ENCODE measurements at regions not wholly inside any gene's neighbourhood (a gene's known extent, or its start where the extent isn't known, plus 50 kb on each side); places are given as distances from the start of the nearest gene placed in this dataset.

DNA sequence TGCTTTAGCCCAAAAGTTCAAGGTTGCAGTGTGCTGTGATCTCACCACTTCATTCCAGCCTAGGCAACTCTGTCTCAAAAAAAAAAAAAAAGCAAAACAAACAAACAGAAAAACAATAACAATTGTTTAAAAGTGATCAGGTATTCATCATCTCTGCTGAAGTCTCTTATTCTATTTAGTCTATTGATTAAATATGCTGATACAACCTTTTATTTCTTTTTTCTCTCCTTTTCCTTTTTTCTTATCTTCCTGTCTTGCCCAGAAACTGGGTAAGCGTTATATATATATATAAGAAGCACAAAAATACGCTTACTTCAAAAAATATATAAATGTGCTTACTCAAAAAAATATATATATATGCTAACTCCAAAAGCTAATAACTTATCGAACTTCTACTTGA is 213.8 kb upstream of the EEA1 start:
- TF ChIP-seq, protein P1, sequence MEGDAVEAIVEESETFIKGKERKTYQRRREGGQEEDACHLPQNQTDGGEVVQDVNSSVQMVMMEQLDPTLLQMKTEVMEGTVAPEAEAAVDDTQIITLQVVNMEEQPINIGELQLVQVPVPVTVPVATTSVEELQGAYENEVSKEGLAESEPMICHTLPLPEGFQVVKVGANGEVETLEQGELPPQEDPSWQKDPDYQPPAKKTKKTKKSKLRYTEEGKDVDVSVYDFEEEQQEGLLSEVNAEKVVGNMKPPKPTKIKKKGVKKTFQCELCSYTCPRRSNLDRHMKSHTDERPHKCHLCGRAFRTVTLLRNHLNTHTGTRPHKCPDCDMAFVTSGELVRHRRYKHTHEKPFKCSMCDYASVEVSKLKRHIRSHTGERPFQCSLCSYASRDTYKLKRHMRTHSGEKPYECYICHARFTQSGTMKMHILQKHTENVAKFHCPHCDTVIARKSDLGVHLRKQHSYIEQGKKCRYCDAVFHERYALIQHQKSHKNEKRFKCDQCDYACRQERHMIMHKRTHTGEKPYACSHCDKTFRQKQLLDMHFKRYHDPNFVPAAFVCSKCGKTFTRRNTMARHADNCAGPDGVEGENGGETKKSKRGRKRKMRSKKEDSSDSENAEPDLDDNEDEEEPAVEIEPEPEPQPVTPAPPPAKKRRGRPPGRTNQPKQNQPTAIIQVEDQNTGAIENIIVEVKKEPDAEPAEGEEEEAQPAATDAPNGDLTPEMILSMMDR (IDR thresholded peaks at IDR 0.05), result no peak
- DNase-seq (ENCODE audit: low spot score), result no peak
- Histone ChIP-seq H3K27ac (no peak overlapping the region), H3K4me3 (no peak overlapping the region)

DNA sequence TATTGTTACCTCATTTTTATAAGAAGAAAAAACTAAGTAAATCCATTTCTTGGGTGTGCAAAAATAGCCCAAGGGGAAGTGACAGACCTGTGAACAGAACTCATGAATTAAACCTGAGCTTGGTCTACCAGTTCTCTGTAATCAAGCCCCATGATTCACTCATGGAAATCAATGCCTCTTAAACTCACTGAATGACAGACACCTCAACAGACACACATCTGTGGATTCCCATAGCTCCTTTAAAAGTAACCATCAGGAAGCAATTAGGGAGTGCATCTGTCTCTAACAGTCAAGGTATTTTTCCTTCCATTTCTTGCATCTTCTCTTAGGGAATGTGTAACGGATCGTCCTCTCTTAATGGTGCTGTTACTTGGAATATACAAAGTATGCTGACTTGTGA is 215.0 kb upstream of the EEA1 start:
- no peak for DNase-seq (ENCODE audit: low spot score)
- no peak overlapping the region for H3K4me3 ChIP-seq
- TF ChIP-seq, protein P1 (IDR thresholded peaks at IDR 0.05), result no peak
- H3K27ac ChIP-seq, result no peak overlapping the region

DNA sequence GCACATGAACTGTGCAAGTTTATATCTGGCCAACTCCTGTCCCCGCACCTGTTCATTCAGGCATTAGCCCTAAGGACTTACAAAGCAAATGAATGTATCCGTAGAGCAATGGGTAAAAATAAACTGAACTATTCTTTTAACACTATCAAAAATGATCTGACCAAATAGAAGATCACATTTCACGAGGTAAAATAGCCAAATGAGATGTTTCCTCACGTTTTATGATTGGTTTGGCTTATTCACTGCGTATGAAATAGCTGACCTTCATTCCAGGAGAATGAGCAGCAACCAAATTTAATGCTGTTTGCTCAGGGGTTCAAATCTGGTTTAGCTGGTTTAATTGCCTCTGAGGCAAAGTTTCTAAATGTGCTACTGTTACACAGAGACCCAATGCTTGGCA is 216.0 kb upstream of the EEA1 start:
- H3K27ac ChIP-seq, result no peak overlapping the region

DNA sequence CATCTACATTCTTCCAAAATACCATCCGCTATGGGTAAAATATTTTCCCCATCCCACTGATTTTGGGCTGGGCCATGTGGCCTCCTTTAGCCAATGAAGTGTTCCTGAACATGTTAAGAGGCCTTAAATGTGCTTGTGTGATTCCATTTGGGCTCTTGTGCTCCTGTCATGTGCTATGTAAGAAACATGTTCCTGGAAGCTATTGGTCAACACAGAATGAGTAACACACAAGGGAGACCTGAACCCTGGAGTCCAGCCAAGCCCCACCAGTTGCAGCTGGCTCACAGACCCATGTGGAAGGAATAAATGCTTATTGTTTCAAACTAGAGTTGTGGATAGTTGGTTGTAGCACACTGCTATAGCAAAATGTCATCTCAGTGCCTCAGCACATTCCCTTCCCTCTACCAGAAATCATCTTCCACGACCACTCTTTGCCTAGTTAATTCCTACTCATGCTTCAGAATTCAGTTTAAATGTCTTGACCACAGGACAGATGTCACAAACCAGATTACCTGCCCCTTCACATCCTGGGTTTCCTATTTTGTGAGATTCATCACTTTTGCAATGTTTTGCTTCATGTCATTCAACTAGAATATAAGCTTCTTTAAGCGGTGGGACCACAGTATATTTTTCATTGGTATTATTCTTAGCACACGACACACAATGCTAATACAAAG is 217.3 kb upstream of the EEA1 start:
- TF ChIP-seq, protein P1 (IDR thresholded peaks at IDR 0.05), result no peak
- no peak for DNase-seq (ENCODE audit: low spot score)
- H3K27ac ChIP-seq, result no peak overlapping the region
- H3K4me3 ChIP-seq, result no peak overlapping the region

More for the DNA sequence above, 216.0 kb upstream of the EEA1 start:
- TF ChIP-seq, protein P1 (IDR thresholded peaks at IDR 0.05), result no peak
- no peak for DNase-seq (ENCODE audit: low spot score)
- H3K4me3 ChIP-seq, result no peak overlapping the region

DNA sequence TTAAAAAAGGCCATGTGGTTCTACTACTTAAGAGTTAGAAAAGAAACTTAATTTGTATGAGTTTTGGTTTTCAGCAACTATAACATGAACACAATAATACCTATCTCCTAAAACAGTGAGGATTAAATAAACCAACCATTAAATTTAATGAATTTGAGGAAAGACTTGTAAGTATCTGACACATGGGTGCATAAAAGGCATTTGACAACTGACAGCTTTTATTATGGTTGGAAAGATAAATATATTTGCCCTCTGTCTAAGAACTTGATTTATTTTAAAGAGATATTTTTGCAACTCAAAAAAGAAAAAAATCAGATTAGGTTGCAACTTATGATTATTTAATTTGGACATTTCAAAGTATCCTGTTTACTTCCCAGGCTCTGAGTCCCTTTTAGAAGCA is 217.9 kb upstream of the EEA1 start:
- Histone ChIP-seq H3K27ac (no peak overlapping the region), H3K4me3 (no peak overlapping the region)
- TF ChIP-seq, protein P1 (IDR thresholded peaks at IDR 0.05), result no peak
- DNase-seq (ENCODE audit: low spot score), result no peak

DNA sequence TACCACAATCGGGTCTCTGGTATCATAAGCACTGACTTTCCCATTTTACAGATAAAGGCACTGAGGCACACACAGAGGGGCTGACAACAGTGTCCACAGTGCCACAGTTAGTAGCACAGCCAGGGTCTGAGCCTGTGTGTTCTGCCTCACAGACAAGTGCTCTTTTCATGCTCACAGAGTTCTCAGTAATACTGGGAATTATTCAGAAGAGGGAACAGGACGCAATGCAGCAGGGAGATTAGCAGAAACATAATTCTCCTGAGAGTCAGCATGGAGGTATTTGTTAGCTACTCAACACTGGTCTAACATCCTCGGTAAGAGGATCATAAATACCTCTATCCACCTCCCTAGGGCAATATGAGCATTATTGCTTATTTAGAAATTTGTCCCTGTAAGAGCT is 219.3 kb upstream of the EEA1 start:
- DNase-seq (ENCODE audit: low spot score), result no peak
- TF ChIP-seq, protein P1 (IDR thresholded peaks at IDR 0.05), result no peak
- H3K4me3 ChIP-seq, result no peak overlapping the region
- H3K27ac ChIP-seq, result no peak overlapping the region

DNA sequence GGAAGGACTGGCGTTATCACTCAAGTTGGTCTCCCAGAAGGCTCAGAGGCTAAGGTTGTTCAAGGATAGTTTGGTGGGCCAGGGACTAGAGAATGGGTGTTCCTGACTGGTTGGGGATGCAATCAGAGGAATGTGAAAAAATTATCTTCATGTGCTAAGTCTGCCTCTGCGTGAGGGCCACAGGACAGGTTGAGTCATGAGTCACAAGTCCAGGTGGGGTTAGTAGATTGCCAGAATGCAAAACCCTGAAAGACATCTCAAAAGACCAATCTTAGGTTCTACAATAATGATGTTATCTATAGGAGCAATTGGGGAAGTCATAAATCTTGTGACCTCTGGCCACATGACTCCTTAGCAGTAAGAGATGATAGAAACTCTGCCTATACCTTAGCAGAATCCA is 220.1 kb upstream of the EEA1 start:
- DNase-seq (ENCODE audit: low spot score), result no peak
- Histone ChIP-seq H3K4me3 (no peak overlapping the region), H3K27ac (no peak overlapping the region)
- TF ChIP-seq, protein P1 (IDR thresholded peaks at IDR 0.05), result no peak
